Thoracic aorta (tissue), 2 donors: ENCODE measurements at regions not wholly inside any gene's neighbourhood (a gene's known extent, or its start where the extent isn't known, plus 50 kb on each side); places are given as distances from the start of the nearest gene placed in this dataset.
A peak's percentile ranks its signal among the peaks of the same experiment; 100 is the strongest.

ENCODE experiments used
- ATAC-seq: fragments of 150-250 bp; one replicate; pipeline ENCODE4 v1.8.0; 2017; ENCODE audit warnings: low read depth; ENCODE audit not compliant: insufficient number of reproducible peaks, low FRiP score
- DNase-seq: peaks from one replicate; pipeline ENCODE4 v3.0.0-alpha.2; 2020; ENCODE audit warnings: low spot score
- H3K27ac ChIP-seq, 2 donors: fragments of 200-600 bp; sonication (generic); 1 replicate in 1 of 2; 2 replicates in 1 of 2; pipeline ENCODE4 v1.5.1; 2016; ENCODE audit warnings: mild to moderate bottlenecking in 2 of 2, moderate library complexity in 2 of 2
- H3K27me3 ChIP-seq: fragments of 200-600 bp; sonication (generic); replicated peaks from 2 replicates; pipeline ENCODE4 v1.6.0; 2016; ENCODE audit warnings: mild to moderate bottlenecking; ENCODE audit not compliant: insufficient read depth
- H3K36me3 ChIP-seq: fragments of 200-600 bp; sonication (generic); one replicate; pipeline ENCODE4 v1.5.1; 2016
- H3K4me1 ChIP-seq, 2 donors: fragments of 200-600 bp; sonication (generic); 1 replicate in 1 of 2; 2 replicates in 1 of 2; pipeline versions ENCODE4 v1.5.1 to v1.6.0; 2016; ENCODE audit warnings: low read depth in 2 of 2, mild to moderate bottlenecking in 1 of 2; ENCODE audit not compliant: control insufficient read depth in 1 of 2
- H3K4me3 ChIP-seq: fragments of 200-600 bp; sonication (generic); 2 replicates; pipeline ENCODE4 v1.5.1; 2016; ENCODE audit warnings: mild to moderate bottlenecking
- H3K9me3 ChIP-seq: fragments of 200-600 bp; sonication (generic); 2 replicates; pipeline ENCODE4 v1.5.1; 2016
- CTCF ChIP-seq: fragments of 200-600 bp; sonication (generic); IDR thresholded peaks from one replicate; pipeline ENCODE4 v1.5.1; 2019; ENCODE audit warnings: antibody characterized with exemption

GRCh38 chr5:74951865-74952264 lies 85.7 kb upstream of the FAM169A start:
- no peak for TF ChIP-seq CTCF
- H3K4me1 ChIP-seq = peaks cover 13 to 23% of the 10 kb centered on the region in 2 donors
- no peak overlapping the region for H3K27ac ChIP-seq
- H3K4me3 ChIP-seq = no peak overlapping the region
- no peaks in the 10 kb centered on the region for H3K9me3 ChIP-seq
- DNase-seq = no peak
- no peak for ATAC-seq
- H3K27me3 ChIP-seq = no peaks in the 10 kb centered on the region
- no peaks in the 10 kb centered on the region for H3K36me3 ChIP-seq

- Histone ChIP-seq H3K4me3 (no peak overlapping the region), H3K27me3 (no peaks in the 10 kb centered on the region), H3K36me3 (no peaks in the 10 kb centered on the region), H3K4me1 (peaks cover 13 to 23% of the 10 kb centered on the region in 2 donors), H3K9me3 (no peaks in the 10 kb centered on the region), H3K27ac (no peak overlapping the region)
- DNase-seq = no peak
- no peak for ATAC-seq
- no peak for TF ChIP-seq CTCF
Measured at GRCh38 chr5:74950836-74951515, 84.8 kb upstream of the FAM169A start.

- H3K27me3 ChIP-seq = no peaks in the 10 kb centered on the region
- peak overlapping the region in 1 of 2 donors; percentile 29 for H3K27ac ChIP-seq
- no peak for DNase-seq
- TF ChIP-seq CTCF = no peak
- no peak for ATAC-seq
- no peaks in the 10 kb centered on the region for H3K36me3 ChIP-seq
- no peak overlapping the region for H3K4me3 ChIP-seq
- peaks cover 13 to 21% of the 10 kb centered on the region in 2 donors for H3K4me1 ChIP-seq
- no peaks in the 10 kb centered on the region for H3K9me3 ChIP-seq
Measured at GRCh38 chr5:74949976-74950375, 83.8 kb upstream of the FAM169A start.

DNA sequence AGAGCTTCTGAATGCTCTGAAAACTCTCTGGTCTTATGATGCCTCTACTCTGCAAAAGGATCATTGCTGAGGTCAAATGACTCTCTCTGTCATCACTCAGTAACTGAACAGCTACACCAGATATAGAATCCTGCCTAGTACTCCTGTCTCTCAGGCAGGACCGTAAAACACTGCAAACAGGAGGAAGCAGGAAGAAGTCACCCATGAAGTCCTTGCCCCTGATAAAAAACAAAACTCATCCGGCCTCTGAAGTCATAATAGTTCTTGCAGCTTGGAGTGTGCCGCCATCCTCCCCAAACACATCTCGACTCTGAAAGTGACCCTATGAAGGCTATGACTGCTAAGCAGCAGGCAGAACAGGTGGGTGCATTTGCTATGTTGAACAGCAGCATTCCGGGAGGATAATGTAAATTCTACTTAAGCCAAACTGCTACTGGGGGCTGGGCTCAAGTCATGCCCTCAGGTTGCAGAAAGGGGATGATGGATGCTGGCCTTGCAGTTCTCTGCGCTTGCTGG lies 81.9 kb upstream of the FAM169A start:
- Histone ChIP-seq H3K4me1 (peaks cover 8 to 13% of the 10 kb centered on the region in 2 donors), H3K9me3 (no peaks in the 10 kb centered on the region), H3K4me3 (no peak overlapping the region), H3K27ac (peak overlapping the region in 1 of 2 donors; percentile 72), H3K36me3 (no peaks in the 10 kb centered on the region), H3K27me3 (no peaks in the 10 kb centered on the region)
- ATAC-seq = no peak
- no peak for TF ChIP-seq CTCF
- DNase-seq = no peak

DNA sequence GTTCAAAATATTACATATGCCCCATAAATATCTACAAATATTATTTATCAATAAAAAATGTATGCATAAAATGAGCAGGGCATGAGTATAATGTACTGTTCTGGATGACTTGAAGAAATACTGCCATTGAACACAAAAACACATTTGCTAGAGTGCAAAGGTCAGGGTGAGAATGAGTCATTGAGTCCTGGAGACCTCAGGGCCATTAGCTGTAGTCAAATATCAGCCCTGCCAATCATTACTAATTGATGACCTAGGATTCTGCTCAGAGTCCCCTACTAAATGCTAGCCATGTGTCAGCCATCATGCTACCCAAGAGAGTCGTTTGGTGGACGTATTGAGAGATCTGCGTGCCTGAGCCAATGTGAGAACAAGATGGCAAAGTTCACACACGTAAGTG lies 80.3 kb upstream of the FAM169A start:
- peaks cover 8 to 13% of the 10 kb centered on the region in 2 donors for H3K4me1 ChIP-seq
- TF ChIP-seq CTCF = no peak
- DNase-seq = no peak
- H3K36me3 ChIP-seq = no peaks in the 10 kb centered on the region
- H3K9me3 ChIP-seq = no peaks in the 10 kb centered on the region
- no peak overlapping the region for H3K4me3 ChIP-seq
- no peaks in the 10 kb centered on the region for H3K27me3 ChIP-seq
- ATAC-seq = no peak
- H3K27ac ChIP-seq = no peak overlapping the region
